ENCODE measurements at regions not wholly inside any gene's neighbourhood (a gene's known extent, or its start where the extent isn't known, plus 50 kb on each side); places are given as distances from the start of the nearest gene placed in this dataset.

DNA sequence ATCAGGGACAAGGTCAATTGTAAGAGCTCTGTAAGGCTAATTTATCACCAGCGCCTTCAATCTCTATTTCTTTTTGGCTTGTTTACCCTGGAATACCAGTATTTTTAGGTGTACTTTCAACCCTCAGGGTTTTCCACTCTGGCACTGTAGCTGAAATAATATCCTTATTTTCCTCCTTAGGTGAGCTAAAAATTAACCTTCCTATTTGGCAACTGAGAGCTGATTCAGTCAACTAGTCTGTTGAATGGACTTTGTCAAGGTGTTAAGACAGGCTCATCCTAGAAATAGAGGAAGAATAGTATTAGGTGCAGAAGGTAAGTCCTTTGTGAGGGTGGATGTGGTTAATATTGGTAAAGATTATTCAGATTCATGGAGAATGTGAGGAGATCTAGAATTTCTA is 101.3 kb upstream of the BANK1 start:
- TF ChIP-seq, protein P1, sequence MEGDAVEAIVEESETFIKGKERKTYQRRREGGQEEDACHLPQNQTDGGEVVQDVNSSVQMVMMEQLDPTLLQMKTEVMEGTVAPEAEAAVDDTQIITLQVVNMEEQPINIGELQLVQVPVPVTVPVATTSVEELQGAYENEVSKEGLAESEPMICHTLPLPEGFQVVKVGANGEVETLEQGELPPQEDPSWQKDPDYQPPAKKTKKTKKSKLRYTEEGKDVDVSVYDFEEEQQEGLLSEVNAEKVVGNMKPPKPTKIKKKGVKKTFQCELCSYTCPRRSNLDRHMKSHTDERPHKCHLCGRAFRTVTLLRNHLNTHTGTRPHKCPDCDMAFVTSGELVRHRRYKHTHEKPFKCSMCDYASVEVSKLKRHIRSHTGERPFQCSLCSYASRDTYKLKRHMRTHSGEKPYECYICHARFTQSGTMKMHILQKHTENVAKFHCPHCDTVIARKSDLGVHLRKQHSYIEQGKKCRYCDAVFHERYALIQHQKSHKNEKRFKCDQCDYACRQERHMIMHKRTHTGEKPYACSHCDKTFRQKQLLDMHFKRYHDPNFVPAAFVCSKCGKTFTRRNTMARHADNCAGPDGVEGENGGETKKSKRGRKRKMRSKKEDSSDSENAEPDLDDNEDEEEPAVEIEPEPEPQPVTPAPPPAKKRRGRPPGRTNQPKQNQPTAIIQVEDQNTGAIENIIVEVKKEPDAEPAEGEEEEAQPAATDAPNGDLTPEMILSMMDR (optimal IDR thresholded peaks at IDR 0.05 in 1 of 3, IDR thresholded peaks at IDR 0.05 in 1 of 3, conservative IDR thresholded peaks at IDR 0.05 in 1 of 3; ENCODE audit: extremely low read depth in 1 of 3, insufficient read depth in 2 of 3, low read length in 3 of 3) = no peak
- no peak for TF ChIP-seq EZH2 (IDR thresholded peaks at IDR 0.05; ENCODE audit: low read length)
